ENCODE measurements at regions not wholly inside any gene's neighbourhood (a gene's known extent, or its start where the extent isn't known, plus 50 kb on each side); places are given as distances from the start of the nearest gene placed in this dataset.

DNA sequence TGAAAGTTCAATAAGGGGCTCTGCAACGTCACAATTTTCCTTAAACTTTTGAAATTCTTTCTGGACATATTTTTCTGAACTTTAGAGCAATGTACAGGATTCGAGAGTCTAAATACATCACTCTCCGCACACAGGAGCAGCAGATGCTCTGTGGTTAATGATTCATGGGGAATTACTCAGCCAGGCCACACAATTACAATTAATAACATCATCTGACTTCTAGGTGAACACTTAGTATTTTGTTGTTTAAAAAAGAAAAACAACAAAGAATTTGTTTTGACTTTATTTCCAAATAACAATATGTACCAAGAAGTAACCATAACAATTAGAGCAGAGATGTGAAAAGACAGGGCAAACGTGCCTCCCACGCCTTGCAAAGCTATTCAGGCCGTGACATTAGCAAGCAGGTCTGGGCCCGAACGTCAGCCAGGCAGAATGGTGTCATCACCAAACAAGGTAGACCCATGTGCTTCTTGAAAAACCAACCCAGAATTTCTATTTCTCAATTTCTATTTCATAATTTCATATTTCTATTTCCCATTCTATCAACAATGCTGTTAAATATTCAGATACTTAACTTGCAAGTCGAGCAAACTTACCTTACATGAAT, 236.3 kb downstream of the COL4A1 start:
- no peak for DNase-seq (ENCODE audit: extremely low spot score)
- Histone ChIP-seq H3K4me1 (no peaks in the 10 kb centered on the region), H3K27ac (replicated peaks in 1 of 4) (no peak overlapping the region), H3K4me3 (no peak overlapping the region), H3K36me3 (no peaks in the 10 kb centered on the region), H3K9me3 (no peaks in the 10 kb centered on the region), H3K27me3 (no peaks in the 10 kb centered on the region)
- intact Hi-C loops (cut with DNase I) = no loop called here
- TF ChIP-seq POLR2A (IDR thresholded peaks at IDR 0.05; ENCODE audit: low read depth) (no peak), EP300 (IDR thresholded peaks at IDR 0.05) (no peak), POLR2AphosphoS5 (IDR thresholded peaks at IDR 0.05) (no peak)
- TF ChIP-seq, protein P1, sequence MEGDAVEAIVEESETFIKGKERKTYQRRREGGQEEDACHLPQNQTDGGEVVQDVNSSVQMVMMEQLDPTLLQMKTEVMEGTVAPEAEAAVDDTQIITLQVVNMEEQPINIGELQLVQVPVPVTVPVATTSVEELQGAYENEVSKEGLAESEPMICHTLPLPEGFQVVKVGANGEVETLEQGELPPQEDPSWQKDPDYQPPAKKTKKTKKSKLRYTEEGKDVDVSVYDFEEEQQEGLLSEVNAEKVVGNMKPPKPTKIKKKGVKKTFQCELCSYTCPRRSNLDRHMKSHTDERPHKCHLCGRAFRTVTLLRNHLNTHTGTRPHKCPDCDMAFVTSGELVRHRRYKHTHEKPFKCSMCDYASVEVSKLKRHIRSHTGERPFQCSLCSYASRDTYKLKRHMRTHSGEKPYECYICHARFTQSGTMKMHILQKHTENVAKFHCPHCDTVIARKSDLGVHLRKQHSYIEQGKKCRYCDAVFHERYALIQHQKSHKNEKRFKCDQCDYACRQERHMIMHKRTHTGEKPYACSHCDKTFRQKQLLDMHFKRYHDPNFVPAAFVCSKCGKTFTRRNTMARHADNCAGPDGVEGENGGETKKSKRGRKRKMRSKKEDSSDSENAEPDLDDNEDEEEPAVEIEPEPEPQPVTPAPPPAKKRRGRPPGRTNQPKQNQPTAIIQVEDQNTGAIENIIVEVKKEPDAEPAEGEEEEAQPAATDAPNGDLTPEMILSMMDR (IDR thresholded peaks at IDR 0.05) = no peak
- 86% methylated on average over 9 of the region's 9 CpGs for WGBS

DNA sequence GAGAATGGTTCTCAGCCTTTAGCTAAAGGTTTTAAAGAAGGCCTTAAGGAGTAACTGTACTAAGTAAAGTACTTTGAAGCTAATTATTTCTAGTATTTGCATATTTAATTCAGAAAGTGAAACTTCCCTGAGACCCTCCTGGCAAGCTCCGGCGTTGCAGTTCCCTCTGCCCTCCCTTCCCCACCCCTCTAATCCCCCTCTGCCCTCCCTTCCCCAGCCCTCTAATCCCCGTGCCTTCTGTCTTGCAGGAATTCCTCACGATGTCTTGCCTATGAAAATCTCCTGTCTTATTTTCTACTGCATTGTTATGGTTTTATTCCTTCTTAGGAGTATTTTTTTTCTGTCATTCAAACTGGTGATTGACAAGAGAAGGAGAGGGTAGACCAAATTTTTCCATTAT, 236.9 kb downstream of the COL4A1 start:
- no peak overlapping the region for H3K27ac ChIP-seq (replicated peaks in 1 of 4)
- WGBS = 52% methylated on average over 4 of the region's 4 CpGs
- no peak overlapping the region for H3K4me3 ChIP-seq
- no peaks in the 10 kb centered on the region for H3K4me1 ChIP-seq
- no peaks in the 10 kb centered on the region for H3K36me3 ChIP-seq
- DNase-seq (ENCODE audit: extremely low spot score) = no peak
- no peaks in the 10 kb centered on the region for H3K9me3 ChIP-seq
- intact Hi-C loops (cut with DNase I) = no loop called here
- no peak for TF ChIP-seq POLR2A (IDR thresholded peaks at IDR 0.05; ENCODE audit: low read depth)
- TF ChIP-seq, protein P1 (IDR thresholded peaks at IDR 0.05) = no peak
- no peaks in the 10 kb centered on the region for H3K27me3 ChIP-seq

DNA sequence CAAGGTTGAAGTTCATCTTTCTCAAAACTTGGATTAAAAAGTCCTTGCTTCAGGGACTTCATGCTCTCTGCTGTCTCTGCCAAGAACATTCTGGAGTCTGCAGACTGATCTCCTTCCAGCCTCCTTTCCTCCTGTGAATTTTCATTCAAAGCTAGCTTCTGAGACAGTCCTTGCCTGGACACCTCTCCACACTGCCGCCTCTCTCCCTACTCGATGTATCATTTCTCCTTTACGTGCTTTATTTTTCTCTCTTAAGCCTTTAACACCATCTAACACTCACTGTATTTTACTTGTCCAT, 238.8 kb downstream of the COL4A1 start:
- no peak overlapping the region for H3K27ac ChIP-seq (replicated peaks in 1 of 4)
- no peak for DNase-seq (ENCODE audit: extremely low spot score)
- no peaks in the 10 kb centered on the region for H3K27me3 ChIP-seq
- no peaks in the 10 kb centered on the region for H3K36me3 ChIP-seq
- intact Hi-C loops (cut with DNase I) = no loop called here
- H3K9me3 ChIP-seq = no peaks in the 10 kb centered on the region
- H3K4me3 ChIP-seq = no peak overlapping the region
- TF ChIP-seq EP300 (IDR thresholded peaks at IDR 0.05) (no peak), POLR2A (IDR thresholded peaks at IDR 0.05; ENCODE audit: low read depth) (no peak), POLR2AphosphoS5 (IDR thresholded peaks at IDR 0.05) (no peak)
- TF ChIP-seq, protein P1 (IDR thresholded peaks at IDR 0.05) = no peak
- WGBS = 97% methylated on average over 3 of the region's 3 CpGs
- H3K4me1 ChIP-seq = no peaks in the 10 kb centered on the region

DNA sequence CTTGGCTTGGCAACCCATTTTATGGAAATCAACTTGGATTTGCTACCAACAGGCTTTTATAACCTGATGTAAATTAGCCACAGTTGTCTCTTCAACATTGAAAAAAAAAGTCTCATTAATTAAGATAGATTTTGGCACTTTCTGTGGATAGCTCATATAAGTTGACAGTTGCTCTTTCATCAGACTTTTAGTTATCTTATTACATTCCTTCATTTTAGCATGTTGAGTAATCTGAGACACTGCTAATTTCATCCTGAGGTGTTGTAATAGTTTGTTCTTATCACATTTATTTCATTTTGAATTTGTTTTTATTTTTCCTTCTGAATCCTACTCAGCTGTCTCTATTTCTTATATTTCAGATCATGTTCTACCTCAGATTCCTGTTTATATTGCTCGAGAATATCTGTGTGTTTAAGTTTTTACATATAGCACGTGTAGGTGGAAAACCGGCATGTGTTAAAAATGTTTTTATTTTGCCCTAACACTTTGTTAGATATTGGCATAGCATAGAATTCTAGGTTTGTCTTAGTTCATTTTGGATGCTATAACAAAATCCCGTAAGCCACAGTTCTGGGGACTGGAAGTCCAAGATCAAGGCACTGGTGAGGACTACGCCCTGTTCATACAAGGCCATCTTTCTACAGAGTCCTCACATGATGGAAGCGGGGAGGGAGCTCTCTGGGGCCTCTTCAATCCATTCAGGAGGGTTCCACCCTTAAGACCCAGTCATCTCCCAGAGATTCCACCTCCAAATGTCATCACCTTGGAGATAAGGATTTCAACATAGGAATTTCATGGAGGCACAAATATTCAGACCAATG, 239.4 kb downstream of the COL4A1 start:
- H3K4me3 ChIP-seq = no peak overlapping the region
- H3K9me3 ChIP-seq = no peaks in the 10 kb centered on the region
- 91% methylated on average over 6 of the region's 6 CpGs for WGBS
- no peaks in the 10 kb centered on the region for H3K27me3 ChIP-seq
- H3K27ac ChIP-seq (replicated peaks in 1 of 4) = no peak overlapping the region
- peaks cover 0 to 4% (median 0%) of the 10 kb centered on the region in 4 donors for H3K4me1 ChIP-seq
- DNase-seq (ENCODE audit: extremely low spot score) = no peak
- intact Hi-C loops (cut with DNase I) = no loop called here
- TF ChIP-seq POLR2AphosphoS5 (IDR thresholded peaks at IDR 0.05) (no peak), EP300 (IDR thresholded peaks at IDR 0.05) (no peak), POLR2A (IDR thresholded peaks at IDR 0.05; ENCODE audit: low read depth) (no peak)
- TF ChIP-seq, protein P1 (IDR thresholded peaks at IDR 0.05) = no peak
- H3K36me3 ChIP-seq = no peaks in the 10 kb centered on the region
